Hematopoietic multipotent progenitor cell treated with erythropoietin and hydrocortisone succinate and interleukin-3 and kit ligand, for 4 days (in vitro differentiated cells): ENCODE measurements at regions not wholly inside any gene's neighbourhood (a gene's known extent, or its start where the extent isn't known, plus 50 kb on each side); places are given as distances from the start of the nearest gene placed in this dataset.
A peak's percentile ranks its signal among the peaks of the same experiment; 100 is the strongest.
"Not testable (repeated sequence)": the region's sequence is repeated elsewhere in the genome, so short reads cannot be mapped to it uniquely, and the experiment has no call there.

Source experiments
- DNase-seq: peaks from one replicate; pipeline ENCODE4 v3.0.0-alpha.2; 2015

DNA sequence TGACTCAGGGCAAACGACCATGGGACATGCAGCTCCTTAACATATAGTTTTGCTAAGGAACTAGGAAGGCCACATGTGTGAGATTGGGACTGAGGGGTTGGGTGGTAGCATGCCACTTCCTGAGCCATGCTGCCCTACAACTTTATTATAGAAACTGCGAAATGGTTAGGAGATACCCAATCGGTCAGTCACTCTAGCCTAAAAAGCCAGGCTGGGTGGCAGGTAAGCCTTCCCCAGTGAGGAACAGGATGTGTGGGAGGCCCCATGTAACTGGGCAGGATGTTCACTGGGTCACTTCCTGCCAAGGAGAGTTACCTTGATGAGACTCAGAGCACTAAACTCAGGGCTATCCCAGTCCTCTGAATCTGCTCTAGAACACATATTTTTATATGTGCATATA, 123.5 kb downstream of the MAP3K7 start:
- DNase-seq, result no peak

DNA sequence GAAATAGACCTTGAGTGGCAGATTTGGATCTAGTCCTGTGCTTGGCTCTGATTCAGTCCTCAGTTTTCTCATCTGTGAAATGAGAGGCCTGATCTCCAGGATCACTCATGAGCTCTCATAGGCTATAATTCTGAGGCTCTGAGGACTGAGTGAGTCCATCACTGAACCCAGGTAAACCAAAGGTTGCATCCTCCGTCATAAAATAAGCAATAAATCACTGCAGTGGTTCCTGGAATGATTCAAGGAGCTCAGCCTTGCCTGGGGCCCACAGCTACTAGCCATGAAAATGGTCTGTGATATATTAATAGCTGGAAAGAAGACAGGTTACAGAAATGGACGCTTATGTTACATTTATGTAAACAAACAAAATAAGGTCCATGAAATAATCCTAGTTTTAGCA, 124.8 kb downstream of the MAP3K7 start:
- DNase-seq, result no peak

DNA sequence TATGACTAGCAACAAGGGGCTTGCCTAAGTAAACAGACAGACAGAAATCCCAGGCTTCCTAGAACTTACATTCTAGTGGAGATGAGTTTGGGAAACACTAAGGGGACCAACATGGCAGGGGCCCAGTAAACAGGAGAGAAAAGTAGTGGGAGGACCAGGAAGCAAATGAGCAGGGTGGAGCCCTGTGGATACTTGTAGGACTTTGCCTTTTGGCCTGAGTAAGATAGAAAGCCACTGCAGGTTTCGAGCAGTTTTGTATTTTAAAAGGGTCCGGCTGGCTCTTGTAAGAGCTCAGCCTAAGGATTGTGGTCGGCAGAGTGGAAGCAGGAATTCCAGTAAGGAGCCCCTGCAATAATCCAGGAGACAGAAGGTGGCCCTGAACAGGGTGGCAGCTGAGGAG, 125.5 kb downstream of the MAP3K7 start:
- no peak for DNase-seq

DNA sequence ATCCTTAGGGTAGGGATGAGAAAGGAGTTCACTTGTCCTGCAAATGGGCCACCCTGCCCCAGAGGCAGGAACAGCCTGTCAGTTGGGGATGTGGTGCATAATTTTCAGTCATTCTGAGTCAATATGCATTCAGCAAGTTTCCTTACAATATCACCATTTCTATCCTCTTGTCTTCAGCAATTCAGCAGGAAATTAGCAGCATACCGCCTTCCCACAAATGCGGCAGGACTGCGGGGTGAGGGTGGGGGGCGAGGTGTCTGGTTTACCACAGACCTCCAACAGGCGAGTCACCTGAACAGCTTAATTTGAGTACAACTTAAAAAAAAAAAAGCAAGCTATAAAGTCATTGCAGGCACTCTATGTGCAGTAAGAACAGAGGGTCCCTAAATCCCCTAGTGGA, 126.8 kb downstream of the MAP3K7 start:
- DNase-seq, result no peak

DNA sequence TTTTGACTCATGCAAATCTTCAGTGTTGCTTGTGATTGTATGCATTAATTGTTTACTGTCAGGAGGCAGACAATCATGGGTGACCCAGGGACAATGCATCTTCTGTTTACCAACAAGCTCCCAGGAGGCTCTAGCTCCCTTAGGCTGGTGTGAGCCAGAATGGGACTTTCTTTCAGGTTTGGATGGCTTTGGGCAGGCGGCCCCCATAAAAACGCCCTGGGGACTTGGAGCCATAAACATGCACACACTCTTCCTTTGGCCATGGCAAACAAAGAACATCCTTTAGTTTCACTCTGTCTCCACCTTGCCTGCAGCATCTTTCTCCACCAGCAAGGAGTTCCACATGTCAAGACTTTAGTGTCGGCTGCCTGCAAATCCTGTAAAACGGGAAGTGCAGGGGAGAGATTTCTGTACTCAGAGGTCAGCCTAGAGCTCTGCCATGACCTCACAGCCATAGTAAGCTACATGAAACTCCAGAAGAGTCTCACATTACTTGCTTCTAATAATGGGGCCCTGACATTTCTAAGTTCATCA, 127.6 kb downstream of the MAP3K7 start:
- no peak for DNase-seq

DNA sequence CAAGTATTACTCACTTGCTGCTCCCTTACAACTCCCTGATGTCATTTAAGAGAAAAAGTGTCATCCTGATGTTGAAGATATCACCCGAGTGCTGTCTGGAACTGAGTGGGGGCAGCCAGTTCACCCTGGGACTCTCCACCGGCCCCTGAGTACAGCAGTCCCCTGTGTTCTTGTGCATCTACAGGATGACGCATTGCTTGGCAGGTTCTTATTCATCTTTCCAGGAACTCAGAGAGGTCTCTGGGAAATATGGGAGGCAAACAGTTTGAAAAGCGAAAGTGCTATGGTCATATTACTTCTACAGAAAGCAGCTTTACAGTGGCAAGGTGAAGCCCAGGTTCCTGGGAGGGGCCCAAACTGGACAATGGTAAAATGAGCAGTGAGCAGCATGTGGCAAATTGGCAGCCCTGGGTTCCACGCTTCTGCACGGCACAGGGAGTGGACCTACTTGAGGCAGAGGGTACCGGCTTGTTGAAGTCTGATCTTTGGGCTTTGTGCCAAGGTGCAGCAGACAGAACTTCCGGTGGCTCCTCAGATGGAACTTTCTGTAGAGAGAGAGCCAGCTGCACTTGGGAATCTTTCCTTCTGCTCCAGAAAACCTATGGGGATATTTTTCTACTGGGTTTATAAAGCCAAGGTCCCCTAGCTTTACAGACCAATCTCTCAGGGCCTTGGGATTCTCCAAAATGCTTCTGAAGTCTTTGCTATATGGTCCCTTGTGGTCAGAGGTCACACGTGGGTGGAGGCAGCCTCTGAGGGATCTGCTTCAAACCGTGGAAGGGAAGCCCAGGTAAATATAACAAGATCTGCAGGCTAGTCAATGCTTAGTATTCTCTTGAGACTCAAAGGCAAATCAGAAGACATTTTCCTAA, 128.3 kb downstream of the MAP3K7 start:
- peak; percentile 43 for DNase-seq

DNA sequence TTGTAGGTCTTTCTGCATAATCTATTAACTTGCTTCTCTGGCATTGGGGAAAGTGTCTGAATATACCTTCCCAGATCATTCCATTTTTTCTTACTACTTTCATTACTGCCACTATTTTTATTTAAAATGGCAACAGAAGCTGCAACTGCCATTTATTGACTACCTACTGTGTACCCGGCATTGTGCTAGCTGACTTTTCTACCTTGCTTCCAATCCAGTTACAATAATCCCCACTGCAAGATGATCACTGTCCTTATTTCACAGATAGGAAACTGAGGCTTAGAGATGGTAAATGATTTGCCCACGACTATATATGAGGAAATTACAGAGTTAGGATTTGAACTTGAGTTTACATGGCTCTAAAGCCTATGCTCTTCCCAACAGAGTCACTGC, 129.0 kb downstream of the MAP3K7 start:
- DNase-seq, result no peak

DNA sequence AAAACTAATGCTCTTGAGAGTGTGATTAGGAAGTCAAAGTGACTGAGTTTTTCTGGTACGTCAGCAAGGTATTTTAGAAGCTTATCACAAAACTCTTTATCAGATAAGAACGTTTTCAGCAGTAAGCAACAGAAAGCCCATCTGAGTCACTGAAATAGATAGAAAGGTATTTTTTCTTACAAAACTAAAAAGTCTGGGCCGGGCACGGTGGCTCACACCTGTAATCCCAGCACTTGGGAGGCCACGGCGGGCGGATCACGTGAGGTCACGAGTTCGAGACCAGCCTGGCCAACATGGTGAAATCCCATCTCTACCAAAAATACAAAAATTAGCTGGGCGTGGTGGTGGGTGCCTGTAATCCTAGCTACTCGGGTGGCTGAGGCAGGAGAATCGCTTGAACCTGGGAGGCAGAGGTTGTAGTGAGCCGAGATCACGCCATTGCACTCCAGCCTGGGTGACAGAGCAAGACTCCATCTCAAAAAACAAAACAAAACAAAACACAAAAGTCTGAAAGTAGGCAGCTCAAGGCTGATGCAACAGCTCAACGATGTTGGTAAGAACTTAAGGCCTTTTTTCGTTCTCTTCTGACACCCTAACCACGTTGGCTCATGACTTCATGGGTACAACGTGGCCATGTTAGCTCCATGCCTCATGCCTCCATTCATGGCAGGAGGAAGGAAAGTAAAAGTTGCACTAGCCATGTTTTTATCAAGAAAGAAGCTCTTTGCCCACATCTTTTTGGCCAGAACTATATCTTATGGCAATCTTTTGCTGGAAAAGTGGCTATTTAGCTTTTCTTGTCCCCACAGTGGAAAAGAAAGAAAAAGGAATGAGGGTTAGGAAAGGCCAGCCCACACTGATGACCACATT, 129.6 kb downstream of the MAP3K7 start:
- DNase-seq, result not testable (repeated sequence)

DNA sequence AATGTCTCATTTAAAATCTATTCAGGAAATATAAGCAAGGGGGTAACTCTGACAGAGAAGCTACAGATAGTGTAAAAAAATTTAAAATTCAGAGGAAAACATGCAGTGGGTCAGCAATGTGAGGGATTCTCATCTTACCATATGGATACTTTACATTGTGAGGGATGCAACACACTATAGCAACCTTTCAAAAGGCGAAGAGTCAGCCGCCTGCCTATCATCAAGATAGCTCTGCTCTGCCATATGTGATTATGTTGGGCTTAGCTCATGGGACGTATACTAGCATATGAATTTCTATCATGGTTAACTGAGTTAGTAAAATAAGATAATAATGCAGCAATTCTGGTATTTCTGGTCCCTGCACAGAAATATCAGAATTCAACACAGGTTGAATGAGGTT, 130.9 kb downstream of the MAP3K7 start:
- no peak for DNase-seq

DNA sequence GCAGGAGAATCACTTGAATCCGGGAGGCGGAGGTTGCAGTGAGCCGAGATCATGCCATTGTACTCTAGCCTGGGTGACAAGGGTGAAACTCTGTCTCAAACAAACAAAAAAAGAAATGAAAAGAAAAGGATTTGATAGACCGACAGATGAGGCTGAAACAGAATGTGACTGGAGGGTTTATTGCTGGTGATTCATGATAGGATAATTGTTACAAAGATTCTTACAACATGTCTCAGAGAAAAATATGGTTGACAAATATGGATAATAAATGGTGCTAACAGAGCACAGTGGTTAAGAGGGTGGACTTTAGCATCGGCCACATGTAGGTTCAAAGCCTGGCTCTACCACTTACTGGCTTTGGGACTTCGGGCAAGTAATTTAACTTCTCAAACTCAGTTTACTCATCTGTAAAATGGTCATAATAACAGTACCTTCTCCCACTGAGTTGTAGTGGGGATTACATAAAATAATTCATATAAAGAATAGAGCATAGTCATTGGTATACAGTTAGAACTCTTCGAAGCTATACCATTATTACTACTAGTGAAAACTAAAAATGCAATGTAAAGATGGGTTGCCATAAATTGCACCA, 131.9 kb downstream of the MAP3K7 start:
- no peak for DNase-seq

DNA sequence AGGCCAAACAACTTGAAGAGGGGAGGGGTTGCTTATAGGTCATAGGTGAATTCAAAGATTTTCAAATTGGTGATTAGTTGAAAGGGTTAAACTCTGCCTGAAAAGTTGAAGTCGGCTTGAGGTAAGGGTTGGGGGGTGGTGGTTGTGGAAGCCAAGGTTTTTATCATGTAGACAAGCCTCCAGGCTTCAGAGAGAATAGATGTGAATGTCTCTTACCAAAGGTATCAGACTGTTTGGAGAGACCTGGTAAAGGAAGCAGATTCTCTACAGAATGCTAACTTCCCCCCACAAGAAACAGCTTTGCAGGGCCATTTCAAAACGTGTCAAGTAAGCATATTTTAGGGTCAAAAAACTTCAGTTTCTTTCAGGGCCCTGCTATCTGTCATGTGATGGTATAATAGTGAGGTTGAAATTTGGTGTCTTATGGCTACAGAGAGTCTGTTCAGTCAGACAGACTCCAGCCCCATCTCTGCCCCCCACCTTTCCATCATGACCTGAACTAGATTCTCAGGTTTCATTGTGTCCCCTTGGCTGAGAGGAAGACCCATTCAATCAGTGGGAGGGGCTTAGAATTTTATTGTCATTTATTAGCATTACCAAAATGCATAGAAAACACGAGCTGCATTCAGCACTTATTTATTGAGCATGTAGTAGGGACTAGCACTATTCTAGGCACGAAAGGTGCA, 136.5 kb downstream of the MAP3K7 start:
- DNase-seq, result no peak

DNA sequence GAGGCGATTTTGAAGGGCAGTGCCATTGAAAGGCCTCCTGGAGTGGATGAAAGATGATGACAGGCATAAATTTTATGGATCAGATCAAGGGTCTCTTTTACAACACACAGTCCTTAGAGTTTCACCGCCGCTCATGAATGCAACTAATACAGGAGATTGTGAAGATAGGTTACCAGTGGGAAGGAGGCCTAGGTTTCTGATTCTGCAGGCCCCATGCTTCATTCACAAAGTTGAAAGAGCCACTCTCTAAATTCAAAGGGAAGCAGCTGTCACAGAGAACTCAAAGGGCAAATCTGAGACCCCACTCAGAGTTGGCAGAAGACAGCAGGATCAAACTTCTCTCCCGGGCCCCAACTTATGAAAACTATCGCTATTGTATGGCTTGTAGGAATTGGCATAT, 137.6 kb downstream of the MAP3K7 start:
- no peak for DNase-seq

DNA sequence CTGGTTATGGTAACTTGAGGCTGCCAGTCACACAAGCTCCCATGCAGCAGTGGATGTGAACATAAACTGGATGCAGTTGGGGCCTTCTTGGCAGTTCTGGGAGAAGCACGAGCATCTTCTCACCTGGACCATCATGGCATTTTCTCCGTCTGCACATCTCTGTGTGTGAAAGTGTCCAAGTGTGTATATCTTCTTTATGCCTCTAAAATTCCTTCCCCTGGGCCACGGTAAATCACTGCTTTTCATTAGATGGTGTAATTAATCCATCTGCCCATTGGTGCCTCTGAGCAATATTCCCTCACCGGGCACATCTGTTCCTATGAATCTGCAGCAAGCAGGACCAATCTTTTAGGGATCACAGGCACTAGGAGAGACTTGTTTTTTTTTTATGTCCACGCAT, 138.0 kb downstream of the MAP3K7 start:
- no peak for DNase-seq

DNA sequence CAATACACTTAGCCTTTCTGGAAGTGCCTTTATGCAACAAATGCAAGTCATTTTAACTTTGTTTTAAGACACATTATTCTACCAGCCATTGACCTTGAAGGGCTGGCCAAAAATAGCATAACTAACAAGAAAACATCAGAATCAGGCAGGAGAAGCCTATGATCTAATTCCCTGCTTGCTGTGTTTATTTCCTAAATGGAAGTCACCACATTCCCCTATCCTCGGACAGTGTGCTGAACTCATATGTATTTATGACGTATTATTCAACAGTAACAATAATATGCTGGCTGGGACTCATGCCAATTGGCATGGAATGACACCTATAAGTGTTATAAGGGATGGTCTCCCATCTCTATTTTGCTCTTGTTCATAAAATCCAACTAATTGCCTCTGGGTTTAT, 140.7 kb downstream of the MAP3K7 start:
- DNase-seq, result no peak

DNA sequence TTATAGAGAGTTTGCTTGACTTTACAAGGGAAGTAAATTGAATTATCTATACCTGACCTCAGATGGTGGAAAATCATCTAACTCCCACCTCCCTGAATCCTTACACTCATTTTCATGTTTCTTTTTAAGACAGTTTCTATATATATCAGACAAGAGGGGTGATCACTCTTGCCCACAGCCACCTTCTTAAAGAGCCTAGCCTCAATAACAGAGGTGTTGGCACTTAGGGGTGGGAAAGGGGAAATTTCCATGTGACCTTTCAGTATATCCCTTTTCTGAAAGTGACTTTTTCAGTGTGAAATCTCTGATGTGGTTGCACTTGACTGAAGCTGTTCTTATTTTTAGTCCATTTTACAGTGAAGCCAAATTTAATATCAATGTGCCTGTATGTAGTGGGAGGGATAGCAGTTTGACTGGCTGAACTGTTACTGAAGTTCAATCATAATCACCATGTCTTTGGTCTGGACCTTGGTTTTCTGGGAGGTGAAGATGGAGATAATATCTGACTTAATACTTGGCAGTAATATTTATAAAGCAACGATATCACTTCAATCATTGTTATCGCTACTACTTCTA, 141.3 kb downstream of the MAP3K7 start:
- DNase-seq, result no peak

DNA sequence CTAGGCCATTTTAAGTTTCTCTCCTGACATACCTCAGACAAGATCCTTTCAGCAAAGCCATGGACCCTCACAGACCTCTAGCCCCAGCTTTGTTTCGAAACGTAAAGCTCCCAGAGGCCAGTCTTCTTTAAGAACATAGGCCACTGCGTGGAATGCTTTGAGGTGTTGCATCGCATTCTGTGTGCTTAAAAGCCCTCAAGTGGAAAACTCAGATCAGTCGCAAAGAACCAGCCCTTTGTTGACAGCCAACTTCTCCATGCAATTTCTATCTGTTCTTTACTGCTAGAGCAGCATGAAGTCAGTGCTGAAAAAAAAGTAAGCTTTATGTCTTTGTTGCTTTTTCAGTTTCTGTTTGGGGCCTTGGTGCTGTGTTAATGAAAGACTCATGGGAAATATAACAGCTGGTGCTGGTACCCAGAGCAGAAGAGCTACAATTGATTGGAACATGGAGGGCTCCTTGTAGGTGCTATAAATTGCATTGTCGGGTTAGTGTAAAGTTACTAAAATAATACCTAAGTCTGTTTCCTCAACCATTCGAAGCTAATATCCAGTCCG, 142.6 kb downstream of the MAP3K7 start:
- no peak for DNase-seq

DNA sequence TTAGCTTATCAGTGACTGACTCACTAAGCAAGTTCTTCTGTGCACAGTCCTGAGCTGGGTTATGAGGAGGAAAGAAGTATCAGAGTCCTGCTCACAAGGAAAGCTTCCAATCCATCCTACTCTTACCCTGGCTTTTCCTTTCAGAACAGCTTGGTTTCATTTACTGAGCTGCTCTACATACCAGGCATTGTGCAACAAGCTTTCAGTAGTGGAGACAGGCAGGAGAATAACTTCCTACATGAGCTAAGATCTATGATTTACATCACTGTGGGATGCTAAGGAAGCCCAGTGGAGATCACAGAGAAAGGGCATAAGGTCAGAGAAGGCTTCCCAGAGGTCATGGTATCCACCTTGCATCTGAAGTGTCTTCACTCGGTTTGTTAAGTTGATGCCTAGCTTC, 144.5 kb downstream of the MAP3K7 start:
- DNase-seq, result no peak

DNA sequence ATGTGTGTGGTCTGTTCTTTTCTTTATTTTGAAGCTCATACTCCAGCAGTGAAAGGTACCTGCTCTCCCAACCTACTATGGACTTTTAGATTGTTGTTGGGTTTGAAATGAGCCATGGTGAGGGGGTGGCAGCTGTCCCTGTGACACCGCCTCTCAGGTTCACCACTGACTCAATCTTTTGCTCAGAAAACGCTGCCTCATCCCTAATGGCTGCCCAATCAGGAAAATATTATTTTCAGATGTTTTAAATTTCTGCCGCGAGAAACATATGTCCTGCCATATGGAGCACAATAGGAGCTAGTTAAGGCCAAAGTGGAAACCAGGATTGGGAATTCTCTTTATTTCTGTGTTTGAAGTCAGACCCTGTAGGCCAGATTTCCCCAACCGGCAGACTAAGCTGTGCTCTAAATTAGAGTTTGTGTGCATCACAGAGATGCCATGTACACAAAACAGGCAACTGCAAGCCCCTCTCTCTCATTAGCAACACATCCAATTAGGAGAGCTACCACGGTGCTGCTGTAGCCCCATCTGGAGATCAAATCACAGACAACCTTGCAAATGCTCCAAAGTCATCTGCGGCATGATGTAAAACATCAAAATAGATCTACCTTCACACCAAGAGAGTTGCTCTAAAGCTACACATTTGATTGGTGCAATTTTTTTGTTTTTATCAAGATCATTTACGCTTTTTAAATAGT, 144.1 kb upstream of the BACH2 start:
- DNase-seq, result no peak

DNA sequence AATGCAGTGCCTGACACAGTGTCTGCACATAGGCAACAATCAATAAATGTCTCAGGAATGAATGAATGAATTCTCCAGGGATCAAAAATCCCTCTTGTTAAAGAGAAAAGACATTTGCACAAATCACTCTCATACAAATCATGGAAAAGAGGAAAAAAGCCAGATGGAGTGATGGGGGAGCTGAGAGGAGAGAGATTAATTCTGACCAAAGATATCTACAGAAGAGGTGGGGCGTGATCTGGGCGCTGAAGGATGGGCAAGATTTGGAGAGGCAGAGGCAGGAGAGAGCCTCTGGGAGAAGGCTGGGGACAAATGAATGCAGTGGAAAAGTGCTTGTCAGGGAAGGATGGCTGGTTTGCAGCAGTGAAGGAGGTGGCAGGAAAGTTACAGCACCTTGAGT, 142.9 kb upstream of the BACH2 start:
- DNase-seq, result no peak

DNA sequence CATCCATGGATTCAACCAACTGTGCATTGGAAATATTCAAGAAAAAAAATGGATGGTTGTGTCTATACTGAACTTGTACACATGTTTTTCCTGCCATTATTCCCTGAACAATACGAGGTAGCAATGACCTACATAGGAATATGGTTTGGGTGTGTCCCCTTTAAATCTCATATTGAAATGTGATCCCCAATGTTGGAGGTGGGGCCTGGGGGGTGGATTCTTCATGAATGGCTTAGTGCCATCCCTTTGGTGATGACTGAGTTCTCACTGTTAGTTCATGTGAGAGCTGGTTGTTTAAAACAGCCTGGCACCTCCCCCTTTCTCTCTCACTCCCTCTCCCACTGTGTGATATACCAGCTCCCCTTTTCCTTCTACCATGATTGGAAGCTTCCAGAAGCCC, 139.8 kb upstream of the BACH2 start:
- DNase-seq, result no peak

DNA sequence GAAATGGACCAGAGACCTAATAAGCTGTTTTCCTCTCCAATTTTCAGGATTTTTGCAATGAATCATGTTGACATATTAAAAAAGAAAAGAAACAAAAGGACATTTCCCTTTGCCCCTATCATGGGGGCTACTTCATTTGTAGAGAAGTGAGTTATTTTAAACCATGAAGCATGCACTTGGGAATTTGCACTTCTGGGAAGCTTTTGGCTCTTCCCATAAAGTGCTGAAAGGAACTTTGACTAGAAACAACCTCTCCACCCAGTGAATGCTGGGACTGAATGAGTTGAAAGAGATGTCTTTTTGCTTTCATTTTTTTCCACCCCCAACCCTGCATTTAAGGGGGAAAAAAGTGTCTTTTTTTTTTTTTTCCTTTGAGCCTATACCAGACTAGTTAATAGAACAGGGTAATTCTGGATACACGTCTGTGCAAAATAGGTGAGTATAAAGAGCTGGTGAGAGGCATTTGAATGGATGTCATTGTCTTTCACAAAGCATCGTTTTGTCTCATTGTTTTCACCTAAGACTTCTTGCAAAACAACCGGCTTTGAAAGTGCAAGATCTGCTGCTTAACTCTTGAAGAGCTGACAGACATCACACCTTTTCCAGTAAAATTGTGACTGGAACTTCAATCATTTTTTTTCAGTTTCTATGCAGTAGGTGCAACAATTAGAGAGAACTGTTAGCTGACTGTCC, 138.7 kb upstream of the BACH2 start:
- DNase-seq, result no peak
